ENCODE measurements at regions not wholly inside any gene's neighbourhood (a gene's known extent, or its start where the extent isn't known, plus 50 kb on each side); places are given as distances from the start of the nearest gene placed in this dataset.

DNA sequence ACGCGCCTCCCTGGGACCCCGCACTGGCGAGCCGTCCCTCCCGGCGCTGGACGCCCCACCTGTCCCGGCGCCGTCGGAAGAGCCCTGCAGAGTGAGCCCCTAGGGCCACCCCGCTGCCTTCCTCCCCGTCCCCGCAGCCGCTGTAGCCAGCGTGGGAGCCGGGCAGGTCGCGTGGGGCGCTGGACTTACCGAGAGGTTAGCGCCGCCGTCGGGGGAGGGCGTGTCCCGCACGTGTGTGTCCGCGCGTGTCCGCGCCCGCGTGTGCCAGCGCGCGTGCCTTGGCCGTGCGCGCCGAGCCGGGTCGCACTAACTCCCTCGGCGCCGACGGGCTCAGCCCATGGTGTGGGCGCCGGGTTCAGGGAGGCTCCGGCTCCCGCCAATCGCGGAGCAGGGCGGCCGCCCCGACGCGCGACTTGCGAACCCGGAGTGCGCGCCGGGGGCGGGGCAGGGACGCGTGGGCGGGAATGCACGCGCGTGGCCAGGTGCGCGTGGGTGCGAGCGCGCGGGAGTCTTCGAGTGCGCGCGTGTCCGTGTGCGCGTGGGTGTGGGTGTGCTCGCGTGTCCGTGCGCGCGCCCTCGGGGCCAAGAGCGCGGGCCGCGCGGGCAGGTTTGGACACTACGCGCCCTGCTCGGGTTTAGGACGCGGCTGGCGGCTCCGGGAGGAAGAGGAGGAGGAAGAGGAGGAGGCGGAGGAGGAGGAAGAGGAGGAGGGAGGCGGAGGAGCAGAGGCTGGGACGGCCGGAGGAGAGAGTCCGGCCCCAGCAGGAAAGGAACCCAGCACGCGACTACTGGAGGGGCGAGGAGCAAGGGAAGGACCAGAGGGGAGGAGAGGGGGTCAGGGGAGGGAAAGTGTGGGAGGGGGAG lies 145.2 kb upstream of the ETS2 start:
- DNase-seq, result no peak

DNA sequence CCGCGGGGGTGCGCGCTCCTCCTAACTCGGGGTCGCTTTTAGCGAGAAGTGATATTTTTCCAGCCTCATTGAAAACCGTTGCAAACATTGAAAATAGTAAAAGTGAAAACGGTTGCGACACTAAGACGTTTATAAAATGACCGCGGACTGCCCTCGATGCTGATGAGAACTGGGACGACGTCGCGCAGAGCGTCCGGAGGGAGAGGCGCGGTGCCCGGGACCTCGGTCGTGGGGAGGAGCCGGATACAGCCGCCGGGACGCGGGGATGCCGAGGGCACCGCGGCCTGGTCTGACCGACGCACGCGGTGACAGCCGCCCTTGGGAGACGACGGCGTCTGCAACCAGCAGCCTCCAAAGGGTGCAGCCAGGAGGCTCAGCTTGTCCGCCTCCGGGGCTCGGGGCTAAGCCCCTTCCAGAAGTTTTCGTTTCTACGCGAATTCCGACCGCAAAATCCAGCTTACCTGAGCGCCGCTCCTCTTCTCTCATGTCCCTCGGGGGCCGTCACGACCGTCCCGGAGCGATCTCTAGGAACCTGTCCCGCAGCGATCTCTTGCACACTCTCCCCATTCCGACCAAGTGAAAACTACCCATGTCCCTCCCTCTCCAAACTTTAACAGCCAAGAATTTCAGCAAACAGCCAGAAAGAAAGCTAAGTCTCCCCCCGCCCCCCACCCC lies 144.4 kb upstream of the ETS2 start:
- no peak for DNase-seq

DNA sequence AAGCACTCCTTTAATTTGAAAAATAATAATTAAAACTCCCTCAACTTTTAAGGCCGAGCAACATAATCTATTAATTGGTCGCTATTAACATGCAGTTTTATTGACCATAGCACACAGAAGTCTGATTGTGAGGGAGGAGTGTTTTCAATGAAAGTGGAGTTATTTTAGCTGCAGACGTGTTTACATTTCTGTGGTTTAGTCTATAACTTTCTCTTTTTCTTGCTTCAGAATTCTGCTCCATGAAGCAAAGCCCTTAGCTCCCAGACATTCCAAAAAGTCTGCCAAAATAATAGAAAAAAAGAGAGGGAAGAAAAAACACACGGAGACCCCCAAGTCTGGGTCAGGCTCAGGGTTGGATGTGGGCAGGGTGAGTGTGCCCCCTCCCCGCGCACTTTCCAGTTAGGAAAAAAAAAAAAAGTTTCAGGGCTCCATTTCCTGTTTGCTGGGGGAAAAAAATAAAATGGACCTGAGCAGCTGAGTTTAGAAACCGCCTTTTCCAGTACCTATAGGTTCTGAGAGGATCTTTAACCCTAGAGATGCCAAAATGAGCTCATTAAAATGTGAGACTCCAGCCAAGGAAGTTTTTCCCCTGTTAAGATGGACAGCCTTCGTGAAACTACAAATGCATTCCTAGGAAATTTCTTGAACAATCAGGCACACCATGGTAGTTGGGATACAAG lies 143.7 kb upstream of the ETS2 start:
- no peak for DNase-seq

DNA sequence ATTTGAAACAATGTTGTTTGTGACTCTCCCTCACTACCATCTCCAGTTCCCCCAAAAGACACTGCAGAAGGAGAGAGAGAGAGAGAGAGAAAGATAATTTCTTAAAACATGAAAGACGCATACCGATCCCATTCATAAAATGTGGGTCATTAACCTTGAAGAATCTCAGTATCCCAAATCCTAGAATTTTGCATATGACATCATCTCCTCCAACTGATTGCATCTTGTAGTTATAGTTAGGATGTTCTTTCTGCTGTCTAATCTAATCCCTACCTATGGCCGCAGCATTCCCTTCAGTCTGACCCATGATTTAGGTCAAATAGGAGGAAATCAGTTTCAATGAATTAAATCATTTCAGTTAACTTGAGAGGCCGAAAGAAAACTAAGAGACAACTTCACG lies 142.4 kb upstream of the ETS2 start:
- DNase-seq, result no peak

DNA sequence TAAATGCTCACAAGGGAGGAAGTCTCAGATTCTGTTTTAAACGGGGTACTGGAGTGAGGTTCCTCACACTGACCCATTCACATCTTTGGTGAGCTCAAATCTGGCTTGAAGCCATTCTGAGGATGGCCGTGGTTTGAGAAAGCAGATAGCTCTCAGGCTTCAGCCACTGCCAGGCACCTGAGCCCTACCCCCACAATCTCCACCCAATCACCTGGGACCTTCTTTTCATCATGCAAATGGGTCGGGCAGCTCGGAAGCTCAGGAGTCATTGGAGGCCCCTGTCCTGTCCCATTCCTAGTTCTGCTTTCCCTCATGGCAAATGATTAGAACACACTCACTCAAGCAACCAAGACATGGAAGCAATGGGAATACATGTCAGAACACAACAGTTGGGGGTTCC lies 141.4 kb upstream of the ETS2 start:
- DNase-seq, result no peak

DNA sequence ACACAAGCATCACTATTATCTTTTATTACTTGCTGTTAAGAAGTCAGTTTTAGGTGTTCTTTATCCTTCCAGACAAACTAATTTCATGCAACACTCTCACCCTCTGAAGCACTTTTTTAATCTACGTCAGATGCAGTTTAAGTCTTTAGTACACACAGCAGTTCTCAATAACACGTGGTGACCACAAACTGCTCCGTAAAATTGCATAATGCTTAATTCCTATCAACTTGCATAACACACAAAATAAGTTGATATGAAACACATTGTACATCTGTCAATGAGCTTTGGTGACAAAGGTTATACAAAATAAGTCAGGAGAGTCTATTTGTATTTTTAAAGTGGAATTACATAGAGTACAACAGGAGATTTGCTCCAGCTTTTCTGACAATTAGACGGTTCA lies 140.9 kb upstream of the ETS2 start:
- no peak for DNase-seq

DNA sequence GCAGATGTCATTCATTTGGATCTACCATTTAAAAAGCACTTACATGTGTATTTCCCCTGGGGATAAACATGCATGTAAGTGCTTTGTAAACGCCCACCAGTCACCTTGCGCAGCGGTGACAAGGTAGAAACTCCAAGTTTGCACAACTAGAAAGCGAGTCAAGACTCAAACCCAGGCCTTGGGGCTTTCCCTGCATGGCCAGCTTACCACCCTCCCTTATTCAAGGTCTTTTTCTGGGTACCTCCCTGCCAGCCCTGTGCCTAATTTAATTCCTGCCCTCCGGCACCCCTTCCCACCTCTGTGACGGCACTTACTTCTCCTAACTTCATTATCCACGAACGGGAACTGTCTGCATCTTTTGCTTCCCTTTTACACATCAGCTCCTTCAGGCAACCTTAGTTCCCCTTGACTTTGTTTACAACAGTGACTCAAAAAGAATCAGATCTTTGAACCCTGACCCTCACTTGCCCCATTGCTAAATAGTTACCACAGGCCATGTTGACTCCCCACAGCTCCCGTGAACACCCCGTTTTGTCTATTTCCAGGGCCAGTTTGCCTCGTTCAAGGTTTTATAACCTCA lies 138.3 kb upstream of the ETS2 start:
- no peak for DNase-seq

DNA sequence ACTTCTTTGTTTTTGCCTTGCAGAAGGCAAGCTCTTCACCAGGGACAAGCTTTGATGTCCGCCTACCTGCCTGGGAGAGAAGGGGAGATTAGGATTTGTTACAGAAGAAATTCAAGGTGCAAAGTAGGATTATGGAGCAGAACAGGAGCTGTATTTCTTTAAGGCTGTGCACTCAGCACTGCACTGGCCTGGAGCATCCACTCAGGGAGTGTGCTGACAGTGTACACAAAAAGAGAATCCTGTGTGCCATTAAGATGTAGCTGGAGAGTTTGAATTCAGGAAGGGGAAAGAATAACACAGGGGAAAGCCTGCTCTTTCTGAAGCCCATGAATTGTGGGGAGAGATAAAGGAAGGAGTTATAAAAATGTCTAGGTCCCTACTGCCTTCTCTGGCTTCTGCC lies 137.7 kb upstream of the ETS2 start:
- no peak for DNase-seq

DNA sequence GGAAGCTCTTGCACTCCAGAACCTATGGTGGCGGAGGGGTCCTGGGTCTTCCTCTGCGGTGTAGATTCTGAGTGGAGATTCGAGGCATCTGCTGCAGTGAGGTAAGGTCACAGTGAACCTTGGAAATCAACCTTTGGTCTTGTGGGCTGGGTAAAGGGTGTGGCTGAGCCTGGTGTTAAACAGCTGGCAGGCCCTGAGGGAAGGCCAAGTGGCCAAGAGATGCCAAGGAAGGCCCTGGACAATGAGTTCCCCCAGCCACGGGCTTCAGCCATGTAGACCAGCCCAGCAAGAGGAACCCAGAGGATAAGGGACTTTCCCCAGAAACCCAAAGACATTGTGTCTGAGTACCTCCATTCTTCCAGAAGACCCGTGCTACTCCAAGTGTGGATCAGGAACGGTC lies 137.2 kb upstream of the ETS2 start:
- no peak for DNase-seq

DNA sequence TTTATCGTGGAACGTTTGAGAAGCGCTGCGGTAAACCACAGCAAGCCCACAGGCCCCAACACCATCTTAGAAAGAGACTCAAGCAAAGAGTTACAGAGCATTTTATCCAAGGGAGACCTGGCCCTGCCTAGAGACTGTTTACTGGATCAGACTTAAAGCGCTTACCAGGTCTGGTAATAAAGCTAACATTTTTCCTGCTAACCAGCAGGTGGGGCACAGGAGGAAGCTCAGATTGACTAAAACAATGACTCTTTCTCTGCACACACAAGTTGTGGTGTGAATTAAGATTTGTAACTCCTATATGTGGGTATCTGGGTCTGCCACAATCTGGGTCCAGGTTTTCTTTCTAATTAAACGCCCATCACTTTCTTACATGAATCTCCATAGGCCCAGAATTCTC lies 136.5 kb upstream of the ETS2 start:
- no peak for DNase-seq

DNA sequence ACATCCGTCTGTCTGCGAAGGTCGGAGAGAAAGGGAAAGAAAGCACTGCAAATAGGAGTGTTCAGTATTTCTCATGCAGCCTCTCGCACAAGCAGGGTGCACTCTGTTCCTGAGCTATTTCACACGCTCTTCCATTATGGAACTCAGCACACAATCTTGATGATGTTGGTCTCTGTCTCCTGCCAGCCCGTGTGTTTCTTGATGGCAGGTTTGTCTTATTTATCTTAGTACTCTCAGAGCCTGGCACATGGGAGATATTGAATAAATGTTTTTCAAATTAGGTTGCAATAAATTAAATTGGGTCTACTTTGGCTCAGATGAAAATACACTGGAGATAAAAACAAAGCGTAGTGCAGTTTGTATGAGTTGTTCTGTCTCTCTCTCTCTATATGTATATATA lies 134.9 kb upstream of the ETS2 start:
- DNase-seq, result no peak

DNA sequence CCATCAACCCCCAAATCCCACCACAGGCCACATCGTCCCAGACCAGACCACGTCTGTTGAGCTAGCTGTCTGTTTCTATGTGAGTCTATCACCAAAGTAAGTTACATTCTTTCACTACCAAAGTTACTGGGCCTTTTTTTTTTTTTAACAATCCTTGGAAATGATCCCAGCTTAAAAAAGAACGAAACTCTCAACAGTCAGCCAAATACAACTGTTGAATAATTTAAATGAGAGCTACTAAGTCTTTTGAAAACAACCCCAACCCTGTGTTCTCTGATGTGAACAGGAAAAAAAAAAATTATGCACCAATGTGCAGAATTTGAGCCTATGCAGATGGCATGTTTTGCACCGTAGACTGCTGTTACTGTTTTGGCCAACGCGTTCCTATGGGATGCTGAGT lies 134.0 kb upstream of the ETS2 start:
- no peak for DNase-seq

DNA sequence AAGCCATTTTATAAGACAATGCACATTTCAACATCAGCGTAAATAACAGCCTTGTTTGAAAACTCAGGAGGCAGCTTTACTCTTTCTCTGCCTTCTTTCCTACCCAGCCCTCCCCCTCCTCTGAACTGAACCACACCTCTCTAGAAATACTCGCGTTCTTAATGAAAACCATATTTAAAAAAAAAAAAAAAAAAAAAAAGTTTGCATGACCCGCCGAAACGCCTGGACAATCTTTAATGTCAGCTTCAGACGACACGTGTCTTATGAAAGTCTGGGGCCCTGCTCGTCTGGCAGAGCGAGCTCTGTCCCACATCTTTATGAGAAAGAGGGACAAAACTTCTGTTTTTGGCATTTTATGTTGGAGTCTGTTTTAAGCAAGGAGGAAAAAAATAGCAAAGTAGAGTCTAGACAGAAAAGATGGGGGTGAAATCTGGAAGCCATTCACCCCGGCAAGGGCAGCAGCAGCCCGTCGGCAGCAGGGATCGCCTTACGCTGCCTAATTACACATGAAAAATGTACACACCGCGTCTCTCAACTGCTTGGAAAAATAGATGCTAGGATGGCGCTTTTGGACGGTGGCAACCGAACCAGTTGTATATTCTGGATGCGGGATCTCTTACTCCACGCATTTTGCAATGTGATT lies 130.4 kb upstream of the ETS2 start:
- DNase-seq, result no peak

DNA sequence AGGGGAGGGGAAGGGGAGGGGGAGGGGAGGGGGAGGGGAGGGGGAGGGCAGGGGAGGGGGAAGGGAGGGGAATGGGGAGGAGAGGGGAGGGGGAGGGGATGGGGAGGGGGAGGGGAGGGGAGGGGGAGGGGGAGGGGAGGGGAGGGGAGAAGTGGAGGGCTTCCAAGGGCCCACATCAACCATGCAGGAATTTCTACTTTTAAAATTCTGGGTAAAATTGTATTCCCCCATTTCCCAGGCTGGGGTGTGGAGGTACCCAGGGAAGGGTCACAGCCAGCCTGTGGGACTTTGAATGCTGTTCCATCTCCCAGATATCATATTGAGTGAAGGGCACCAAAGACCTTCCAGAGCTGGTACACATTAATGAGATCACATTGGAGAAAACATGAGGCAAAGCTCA lies 126.9 kb upstream of the ETS2 start:
- DNase-seq, result no peak

DNA sequence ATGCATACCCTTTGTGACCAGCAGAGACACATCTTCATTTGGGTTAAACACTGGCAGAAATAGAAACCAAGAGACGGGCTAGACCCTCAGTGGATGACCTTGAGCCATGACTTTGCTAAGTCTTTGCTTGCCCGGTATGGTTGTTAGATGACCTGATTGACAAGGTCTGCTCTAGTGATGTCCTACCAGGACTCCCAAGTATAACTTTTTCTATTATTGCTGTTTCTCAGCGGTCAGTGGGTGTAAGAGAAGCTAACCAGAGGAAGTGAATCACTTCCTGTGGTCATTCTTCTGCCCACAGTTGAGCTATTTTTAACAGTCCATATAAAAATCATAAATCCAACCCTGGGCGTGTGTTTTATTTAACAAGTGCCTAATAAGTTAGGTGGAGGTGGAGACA lies 126.2 kb upstream of the ETS2 start:
- DNase-seq, result no peak

DNA sequence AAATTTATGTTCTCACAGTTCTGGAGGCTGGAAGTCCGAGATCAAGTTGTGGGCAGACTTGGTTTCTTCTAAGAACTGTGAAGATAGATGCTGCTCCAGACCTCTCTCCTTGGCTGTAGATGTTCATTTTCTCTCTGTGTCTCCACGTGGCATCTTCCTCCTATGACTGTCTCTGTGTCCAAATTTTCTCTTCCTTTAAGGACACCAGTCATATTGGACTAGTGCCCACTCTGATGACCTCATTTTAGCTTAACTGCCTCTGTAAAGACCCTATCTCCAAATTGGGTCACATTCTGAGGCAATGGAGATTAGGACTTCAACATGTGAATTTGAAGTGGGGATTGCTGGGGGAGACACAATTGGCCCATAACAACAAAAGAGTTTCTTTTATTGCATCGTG lies 125.3 kb upstream of the ETS2 start:
- DNase-seq, result no peak

DNA sequence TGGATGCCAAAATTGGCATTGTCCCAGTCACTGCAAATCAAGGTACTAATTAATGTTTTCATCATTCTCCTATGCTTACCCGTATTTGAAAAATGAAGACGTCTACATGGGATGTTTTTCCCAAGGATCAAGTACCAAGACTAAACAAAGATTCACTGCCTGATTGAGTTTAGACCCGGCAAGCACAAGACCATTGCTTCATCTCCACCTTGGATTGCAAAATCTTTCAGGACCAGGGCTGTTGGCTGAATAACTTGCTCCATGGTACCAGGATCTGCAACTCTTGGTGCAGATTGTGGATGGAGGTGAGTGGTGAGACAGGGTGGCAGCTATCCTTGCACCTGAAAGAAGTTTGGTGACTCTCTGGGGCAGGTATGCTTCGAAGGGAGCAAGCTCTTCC lies 122.5 kb upstream of the ETS2 start:
- DNase-seq, result no peak

DNA sequence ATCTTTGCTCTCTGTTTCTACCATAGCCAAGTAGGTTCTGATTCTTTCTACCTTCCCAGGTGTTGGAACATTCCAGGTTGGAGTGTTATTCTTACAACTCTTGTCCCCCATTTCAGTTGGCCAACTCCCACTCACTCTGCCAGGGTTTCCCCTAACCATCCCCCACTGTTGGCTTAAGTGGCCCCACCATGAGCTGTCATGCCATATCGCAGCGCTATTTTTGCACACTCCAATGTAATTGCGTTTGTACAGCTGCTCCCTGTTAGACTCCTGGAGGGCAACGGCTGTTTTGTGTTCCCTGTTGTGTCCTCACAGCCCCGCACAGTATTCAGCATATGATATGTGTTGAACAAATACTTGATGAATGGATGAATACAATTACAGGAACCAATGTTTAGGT lies 117.7 kb upstream of the ETS2 start:
- DNase-seq, result no peak

DNA sequence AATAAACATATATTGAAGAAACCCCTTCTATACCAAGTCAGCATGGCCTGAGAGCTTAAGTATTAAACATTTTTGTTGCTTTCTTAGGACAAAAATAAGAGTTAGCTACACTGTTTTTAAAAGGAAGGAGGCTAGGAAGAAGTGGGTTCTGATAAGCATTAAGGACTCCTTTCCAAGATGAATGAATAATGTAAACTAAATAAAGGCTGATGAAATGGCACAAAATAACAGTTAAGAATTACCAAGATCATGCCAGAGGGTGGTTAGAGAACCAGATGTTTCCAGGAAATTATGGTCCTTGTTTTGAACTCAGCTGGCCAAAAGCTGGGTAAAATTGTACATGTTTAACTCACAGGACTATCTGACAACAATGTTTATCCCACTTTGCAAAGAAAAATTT lies 114.1 kb upstream of the ETS2 start:
- no peak for DNase-seq

DNA sequence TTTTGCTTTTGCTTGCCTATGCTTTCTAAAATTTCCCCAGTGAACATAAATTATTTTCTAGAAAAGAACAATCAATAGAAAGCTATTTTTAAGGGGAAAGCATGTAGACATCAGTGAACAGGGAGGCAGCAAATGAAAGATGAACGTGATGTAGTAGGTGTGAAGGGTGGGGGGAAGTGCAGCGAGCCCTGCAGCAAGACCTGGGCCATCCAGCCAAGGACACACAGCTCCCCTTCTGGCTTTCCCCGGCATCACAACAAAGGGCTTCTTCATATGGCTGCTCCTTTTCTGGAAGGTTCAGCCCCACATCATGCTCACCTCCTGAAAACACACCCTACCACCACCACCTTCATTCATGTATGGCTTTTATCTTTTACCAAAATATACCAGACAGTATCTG lies 109.2 kb upstream of the ETS2 start:
- no peak for DNase-seq

DNA sequence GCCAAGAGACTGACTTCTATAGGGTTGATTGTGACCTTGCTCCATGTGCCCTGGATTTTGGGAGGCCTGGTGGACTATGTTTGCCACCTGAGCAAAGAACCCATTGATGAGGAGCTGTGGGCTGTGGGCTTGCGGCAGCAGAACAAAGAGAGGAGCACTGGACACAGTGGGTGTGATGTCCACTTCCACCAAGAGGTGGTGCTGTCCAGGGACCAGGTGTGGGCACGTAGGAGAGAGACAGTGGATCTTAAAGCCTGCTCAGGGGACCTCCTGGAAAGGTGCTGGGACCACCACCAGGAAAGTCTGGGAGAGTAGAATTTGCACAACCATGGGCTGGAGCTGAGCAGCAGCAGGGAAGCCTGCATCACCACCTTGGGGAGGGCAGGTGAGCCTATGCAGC lies 106.7 kb upstream of the ETS2 start:
- no peak for DNase-seq

DNA sequence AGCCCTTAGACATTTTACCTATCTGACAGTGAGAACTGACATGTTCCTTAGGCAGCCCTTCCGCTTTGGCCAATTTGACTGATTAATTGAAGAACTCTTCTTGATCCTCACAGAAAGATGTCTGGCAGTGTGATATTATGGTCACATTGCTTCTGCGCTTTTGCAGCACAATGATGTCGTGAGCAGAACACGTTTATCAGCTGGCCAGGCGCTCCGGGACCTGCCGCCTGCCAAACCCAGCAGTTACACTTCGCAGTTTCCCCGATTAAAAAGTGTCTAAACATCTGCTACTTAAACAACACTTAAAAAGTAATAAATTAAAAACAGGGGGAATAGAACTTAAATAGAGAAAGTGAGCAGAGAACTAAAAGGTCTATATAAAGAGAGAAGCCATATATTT lies 103.5 kb upstream of the ETS2 start:
- no peak for DNase-seq

DNA sequence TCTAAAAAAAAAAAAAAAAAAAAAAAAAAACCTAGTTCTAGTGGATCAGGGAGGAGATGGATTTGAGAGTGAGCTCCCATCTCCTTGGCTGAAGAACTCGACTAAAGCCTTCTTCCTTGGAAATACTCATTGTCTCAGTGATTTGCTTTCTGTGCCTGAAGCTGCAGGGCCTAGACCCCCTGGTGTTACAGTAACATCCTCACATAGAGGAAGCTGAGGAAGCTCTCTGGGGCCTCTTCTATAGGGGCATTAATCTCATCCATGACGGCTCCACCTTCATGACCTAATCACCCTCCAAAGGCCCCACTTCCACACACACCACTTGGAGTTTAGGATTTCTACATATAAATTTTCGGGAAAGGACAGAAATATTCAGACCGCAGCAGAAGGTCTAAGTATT lies 95.9 kb upstream of the ETS2 start:
- DNase-seq, result no peak

Measured in NCI-H187 treated with DMSO at 0.1 percent for 48 hours (cell line).